ENCODE measurements at regions not wholly inside any gene's neighbourhood (a gene's known extent, or its start where the extent isn't known, plus 50 kb on each side); places are given as distances from the start of the nearest gene placed in this dataset.

- no peak for DNase-seq (ENCODE audit: low read depth in 2 of 2)
Observed at GRCh38 chr5:4628645-4629385, 511.3 kb upstream of the ADAMTS16 start.

GRCh38 chr5:4630031-4630430 lies 510.1 kb upstream of the ADAMTS16 start:
- DNase-seq (ENCODE audit: low read depth in 2 of 2), result no peak

- no peak for DNase-seq (ENCODE audit: low read depth in 2 of 2)
Observed at GRCh38 chr5:4634342-4634741, 505.8 kb upstream of the ADAMTS16 start.

- no peak for DNase-seq (ENCODE audit: low read depth in 2 of 2)
Observed at GRCh38 chr5:4636378-4636777, 503.8 kb upstream of the ADAMTS16 start.

- no peak for DNase-seq (ENCODE audit: low read depth in 2 of 2)
Observed at GRCh38 chr5:4639946-4640345, 500.2 kb upstream of the ADAMTS16 start.

- DNase-seq (ENCODE audit: low read depth in 2 of 2), result no peak
Observed at GRCh38 chr5:4640795-4641194, 499.3 kb upstream of the ADAMTS16 start.

GRCh38 chr5:4642525-4642924 lies 497.6 kb upstream of the ADAMTS16 start:
- DNase-seq (ENCODE audit: low read depth in 2 of 2), result no peak

- no peak for DNase-seq (ENCODE audit: low read depth in 2 of 2)
Observed at GRCh38 chr5:4643190-4643589, 496.9 kb upstream of the ADAMTS16 start.

GRCh38 chr5:4643960-4644359 lies 496.2 kb upstream of the ADAMTS16 start:
- no peak for DNase-seq (ENCODE audit: low read depth in 2 of 2)

- DNase-seq (ENCODE audit: low read depth in 2 of 2), result no peak
Observed at GRCh38 chr5:4646715-4647375, 493.3 kb upstream of the ADAMTS16 start.

GRCh38 chr5:4647955-4648354 lies 492.2 kb upstream of the ADAMTS16 start:
- no peak for DNase-seq (ENCODE audit: low read depth in 2 of 2)

GRCh38 chr5:4651806-4652565 lies 488.1 kb upstream of the ADAMTS16 start:
- DNase-seq (ENCODE audit: low read depth in 2 of 2), result no peak

GRCh38 chr5:4653475-4653874 lies 486.7 kb upstream of the ADAMTS16 start:
- DNase-seq (ENCODE audit: low read depth in 2 of 2), result no peak

GRCh38 chr5:4659851-4660250 lies 480.3 kb upstream of the ADAMTS16 start:
- DNase-seq (ENCODE audit: low read depth in 2 of 2), result no peak

GRCh38 chr5:4661326-4661725 lies 478.8 kb upstream of the ADAMTS16 start:
- DNase-seq (ENCODE audit: low read depth in 2 of 2), result no peak

GRCh38 chr5:4661836-4662235 lies 478.3 kb upstream of the ADAMTS16 start:
- no peak for DNase-seq (ENCODE audit: low read depth in 2 of 2)

- DNase-seq (ENCODE audit: low read depth in 2 of 2), result no peak
Observed at GRCh38 chr5:4662756-4663155, 477.4 kb upstream of the ADAMTS16 start.

- DNase-seq (ENCODE audit: low read depth in 2 of 2), result no peak
Observed at GRCh38 chr5:4665911-4666310, 474.2 kb upstream of the ADAMTS16 start.

- no peak for DNase-seq (ENCODE audit: low read depth in 2 of 2)
Observed at GRCh38 chr5:4674166-4674565, 466.0 kb upstream of the ADAMTS16 start.

GRCh38 chr5:4676934-4677333 lies 463.2 kb upstream of the ADAMTS16 start:
- DNase-seq (ENCODE audit: low read depth in 2 of 2), result no peak

GRCh38 chr5:4684946-4685345 lies 455.2 kb upstream of the ADAMTS16 start:
- DNase-seq (ENCODE audit: low read depth in 2 of 2), result no peak

- DNase-seq (ENCODE audit: low read depth in 2 of 2), result no peak
Observed at GRCh38 chr5:4698596-4698995, 441.5 kb upstream of the ADAMTS16 start.

GRCh38 chr5:4699592-4699991 lies 440.5 kb upstream of the ADAMTS16 start:
- DNase-seq (ENCODE audit: low read depth in 2 of 2), result no peak

Measured in stimulated activated CD4-positive, alpha-beta T cell treated with anti-CD3 and anti-CD28 coated beads, Interleukin-1b, Interleukin-23, amount 100 ng/mL, for 1 hour (primary cell).